GM23338 (cell line): ENCODE measurements at regions not wholly inside any gene's neighbourhood (a gene's known extent, or its start where the extent isn't known, plus 50 kb on each side); places are given as distances from the start of the nearest gene placed in this dataset.
A peak's percentile ranks its signal among the peaks of the same experiment; 100 is the strongest.

Experiments used
- ATAC-seq: fragments of 200-7000 bp; cut with Tn5 transposase; 3 replicates; pipeline ENCODE4 v1.9.1; 2020
- DNase-seq: peaks from one replicate; pipeline ENCODE4 v3.0.0-alpha.2; 2015; ENCODE audit warnings: low spot score
- H2AFZ ChIP-seq: fragments of 200-600 bp; sonication (generic); 2 replicates; pipeline ENCODE4 v1.8.0; 2016; ENCODE audit warnings: antibody characterized with exemption, mild to moderate bottlenecking, moderate library complexity
- H3F3A ChIP-seq: fragments of 200-600 bp; sonication (generic); replicated peaks from 2 replicates; pipeline ENCODE4 v1.8.0; 2017; ENCODE audit warnings: antibody characterized with exemption, mixed run types, low read depth
- H3K27ac ChIP-seq: fragments of 200-600 bp; sonication (generic); 2 replicates; pipeline ENCODE4 v1.6.1; 2016; ENCODE audit warnings: low read depth
- H3K27me3 ChIP-seq: fragments of 200-600 bp; sonication (generic); 2 replicates; pipeline ENCODE4 v1.8.0; 2016; ENCODE audit warnings: mild to moderate bottlenecking, mixed run types, moderate library complexity; ENCODE audit not compliant: insufficient read depth
- H3K36me3 ChIP-seq: fragments of 200-600 bp; sonication (generic); 2 replicates; pipeline ENCODE4 v1.8.0; 2016; ENCODE audit warnings: mild to moderate bottlenecking; ENCODE audit not compliant: insufficient read depth
- H3K4me1 ChIP-seq: fragments of 200-600 bp; sonication (generic); 2 replicates; pipeline ENCODE4 v1.8.0; 2016; ENCODE audit warnings: mild to moderate bottlenecking, moderate library complexity; ENCODE audit not compliant: insufficient read depth
- H3K4me2 ChIP-seq: fragments of 200-600 bp; sonication (generic); 2 replicates; pipeline ENCODE4 v1.7.1; 2017; ENCODE audit warnings: mixed run types
- H3K4me3 ChIP-seq: fragments of 200-600 bp; sonication (generic); 2 replicates; pipeline ENCODE4 v1.6.1; 2016; ENCODE audit warnings: mixed run types
- H3K79me2 ChIP-seq: fragments of 200-600 bp; sonication (generic); replicated peaks from 2 replicates; pipeline ENCODE4 v1.8.0; 2017; ENCODE audit warnings: mild to moderate bottlenecking; ENCODE audit not compliant: insufficient read depth
- H3K9me2 ChIP-seq: fragments of 200-600 bp; sonication (generic); 2 replicates; pipeline ENCODE4 v1.8.0; 2017; ENCODE audit not compliant: insufficient read depth
- H4K20me1 ChIP-seq: fragments of 200-600 bp; sonication (generic); replicated peaks from 2 replicates; pipeline ENCODE4 v1.8.0; 2017; ENCODE audit warnings: mild to moderate bottlenecking; ENCODE audit not compliant: insufficient read depth
- H3K27ac Mint-ChIP-seq: 2 replicates; pipeline ENCODE4 v1.8.0; 2020; ENCODE audit warnings: inconsistent platforms, mild to moderate bottlenecking, moderate library complexity, mixed read lengths
- H3K27me3 Mint-ChIP-seq: 3 replicates; pipeline ENCODE4 v1.8.0; 2022; ENCODE audit warnings: low read depth, mild to moderate bottlenecking, moderate library complexity, mixed read lengths, inconsistent platforms; ENCODE audit not compliant: insufficient read depth, poor library complexity
- H3K36me3 Mint-ChIP-seq: 3 replicates; pipeline ENCODE4 v1.8.0; 2021; ENCODE audit warnings: low read depth, mild to moderate bottlenecking, inconsistent platforms, moderate library complexity, mixed read lengths
- H3K4me1 Mint-ChIP-seq: 3 replicates; pipeline ENCODE4 v1.8.0; 2020; ENCODE audit warnings: mild to moderate bottlenecking, inconsistent platforms, mixed read lengths
- H3K4me3 Mint-ChIP-seq: 3 replicates; pipeline ENCODE4 v1.8.0; 2021; ENCODE audit warnings: moderate library complexity, mild to moderate bottlenecking, inconsistent platforms, mixed read lengths
- H3K9me3 Mint-ChIP-seq: 3 replicates; pipeline ENCODE4 v1.8.0; 2020; ENCODE audit warnings: moderate library complexity, mild to moderate bottlenecking, inconsistent platforms, mixed read lengths
- CREB1 ChIP-seq: fragments of 250-450 bp; sonication (Bioruptor Pico); IDR thresholded peaks from 2 replicates; pipeline ENCODE4 v1.5.0; 2020; ENCODE audit warnings: low read depth, mild to moderate bottlenecking, moderate library complexity
- CTCF ChIP-seq, 2 experiments: fragments of 200-600 bp in 1 of 2; sonication (generic) in 1 of 2; conservative IDR thresholded peaks; 2 replicates each; pipeline versions ENCODE4 v1.5.1 to v1.6.1; 2016 to 2017; ENCODE audit warnings: antibody characterized with exemption in 2 of 2, low read depth in 2 of 2, mild to moderate bottlenecking in 2 of 2, moderate library complexity in 1 of 2
- ETS1 ChIP-seq: IDR thresholded peaks from 2 replicates; pipeline ENCODE4 v1.6.1; 2016; ENCODE audit warnings: antibody characterized with exemption
- EZH2phosphoT487 ChIP-seq: fragments of 200-600 bp; sonication (generic); IDR thresholded peaks from one replicate; pipeline ENCODE4 v1.8.1; 2018; ENCODE audit warnings: antibody characterized with exemption; ENCODE audit not compliant: unreplicated experiment
- NANOG ChIP-seq: IDR thresholded peaks from 2 replicates; pipeline ENCODE4 v1.6.1; 2016; ENCODE audit warnings: antibody characterized with exemption, borderline replicate concordance
- POLR2AphosphoS5 ChIP-seq: IDR thresholded peaks from 2 replicates; pipeline ENCODE4 v1.6.1; 2016; ENCODE audit warnings: antibody characterized with exemption, low read depth
- REST ChIP-seq: IDR thresholded peaks from one replicate; pipeline ENCODE4 v1.6.1; 2018; ENCODE audit warnings: antibody characterized with exemption; ENCODE audit not compliant: unreplicated experiment
- STAT1 ChIP-seq: IDR thresholded peaks from one replicate; pipeline ENCODE4 v1.6.1; 2016; ENCODE audit warnings: antibody characterized with exemption; ENCODE audit not compliant: unreplicated experiment
- ZNF114 ChIP-seq: fragments of 250-450 bp; sonication (Bioruptor Pico); IDR thresholded peaks from 2 replicates; pipeline ENCODE4 v1.5.0; 2020; ENCODE audit warnings: mild to moderate bottlenecking, moderate library complexity
- ZNF331 ChIP-seq: fragments of 250-450 bp; sonication (Bioruptor Pico); IDR thresholded peaks from 2 replicates; pipeline ENCODE4 v1.5.0; 2020; ENCODE audit warnings: low read depth, mild to moderate bottlenecking, moderate library complexity

GRCh38 chr3:153399636-153400035, 237.6 kb downstream of the RAP2B start:
- H3K9me2 ChIP-seq: no peaks in the 10 kb centered on the region
- no peak overlapping the region for H3K4me3 ChIP-seq
- DNase-seq: no peak
- no peaks in the 10 kb centered on the region for H3F3A ChIP-seq
- H3K4me1 ChIP-seq: peaks cover 8% of the 10 kb centered on the region; the same call in 1 of the 2 replicates
- peaks cover 7% of the 10 kb centered on the region; the same call in 2 of the 3 replicates for H3K4me1 Mint-ChIP-seq
- TF ChIP-seq NANOG (no peak), EZH2phosphoT487 (no peak), REST (no peak)
- H3K4me2 ChIP-seq: no peak overlapping the region
- no peak for ATAC-seq
- H3K4me3 Mint-ChIP-seq: no peak overlapping the region
- no peaks in the 10 kb centered on the region for H3K27me3 ChIP-seq
- no peaks in the 10 kb centered on the region for H3K79me2 ChIP-seq
- no peaks in the 10 kb centered on the region for H4K20me1 ChIP-seq
- H3K27ac ChIP-seq: no peak overlapping the region
- H2AFZ ChIP-seq: peak overlapping the region; percentile 34
- peaks cover 1% of the 10 kb centered on the region for H3K27me3 Mint-ChIP-seq
- peaks cover 3% of the 10 kb centered on the region; the same call in 2 of the 3 replicates for H3K9me3 Mint-ChIP-seq
- H3K36me3 Mint-ChIP-seq: peaks cover 8% of the 10 kb centered on the region; the same call in 2 of the 3 replicates
- H3K36me3 ChIP-seq: no peaks in the 10 kb centered on the region
- H3K27ac Mint-ChIP-seq: no peak overlapping the region

GRCh38 chr3:153400641-153401040, 238.6 kb downstream of the RAP2B start:
- no peak overlapping the region for H3K4me2 ChIP-seq
- no peaks in the 10 kb centered on the region for H3F3A ChIP-seq
- no peak overlapping the region for H3K27ac ChIP-seq
- H3K27me3 ChIP-seq: no peaks in the 10 kb centered on the region
- no peak overlapping the region; the same call in 1 of the 2 replicates for H2AFZ ChIP-seq
- H3K36me3 ChIP-seq: no peaks in the 10 kb centered on the region
- Mint-ChIP-seq H3K27me3 (peaks cover 1% of the 10 kb centered on the region), H3K9me3 (no peaks in the 10 kb centered on the region; the same call in 1 of the 3 replicates), H3K27ac (no peak overlapping the region), H3K36me3 (peaks cover 6% of the 10 kb centered on the region; the same call in 2 of the 3 replicates), H3K4me1 (peaks cover 7% of the 10 kb centered on the region; the same call in 2 of the 3 replicates), H3K4me3 (no peak overlapping the region)
- H4K20me1 ChIP-seq: no peaks in the 10 kb centered on the region
- no peaks in the 10 kb centered on the region for H3K9me2 ChIP-seq
- no peak for DNase-seq
- no peaks in the 10 kb centered on the region for H3K79me2 ChIP-seq
- H3K4me1 ChIP-seq: peaks cover 8% of the 10 kb centered on the region; the same call in 1 of the 2 replicates
- no peak for ATAC-seq
- H3K4me3 ChIP-seq: no peak overlapping the region
- TF ChIP-seq STAT1: no peak
- no peak for TF ChIP-seq NANOG
- no peak for TF ChIP-seq CREB1 (CRISPR knock-in tag)
- no peak for TF ChIP-seq REST
- no peak for TF ChIP-seq POLR2AphosphoS5
- no peak for TF ChIP-seq EZH2phosphoT487
- no peak for TF ChIP-seq ETS1
- no peak for TF ChIP-seq ZNF114
- TF ChIP-seq CTCF (conservative IDR thresholded peaks at IDR 0.05; ENCODE audit: low read depth in 2 of 2): no peak
- TF ChIP-seq ZNF331: no peak
